GM21786 (cell line): ENCODE measurements at regions not wholly inside any gene's neighbourhood (a gene's known extent, or its start where the extent isn't known, plus 50 kb on each side); places are given as distances from the start of the nearest gene placed in this dataset.

ENCODE experiments used
- ATAC-seq: cut with Tn5 transposase; IDR thresholded peaks from one replicate; pipeline ENCODE4 v1.9.1; 2021; ENCODE audit not compliant: unreplicated experiment

DNA sequence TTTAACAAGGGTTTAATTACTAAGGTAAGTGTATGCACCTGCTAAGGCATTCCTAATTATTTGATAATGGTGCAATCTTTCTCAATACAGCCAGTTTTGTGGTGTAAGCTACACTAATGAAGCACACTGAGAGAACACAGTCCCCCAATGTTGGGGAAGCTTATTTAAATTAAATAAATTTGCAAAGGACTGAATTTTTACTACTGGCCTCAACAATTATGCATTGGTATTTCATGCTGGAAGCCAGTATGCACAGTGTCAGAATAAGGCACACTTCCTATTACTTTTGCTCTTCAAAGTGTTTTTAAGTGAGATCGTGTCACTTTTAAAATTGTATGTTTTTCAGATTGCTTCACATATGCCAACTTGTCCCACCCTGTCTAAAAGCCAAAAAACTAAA lies 103.2 kb upstream of the ZNF521 start:
- ATAC-seq: no peak

GRCh38 chr18:25454730-25455129 lies 102.8 kb upstream of the ZNF521 start:
- no peak for ATAC-seq

GRCh38 chr18:25454270-25454659 lies 102.3 kb upstream of the ZNF521 start:
- ATAC-seq: no peak

GRCh38 chr18:25453556-25454269 lies 101.7 kb upstream of the ZNF521 start:
- no peak for ATAC-seq

- ATAC-seq: no peak
Observed at GRCh38 chr18:25451077-25451658, 99.2 kb upstream of the ZNF521 start.

GRCh38 chr18:25449046-25449445 lies 97.1 kb upstream of the ZNF521 start:
- no peak for ATAC-seq

GRCh38 chr18:25446972-25447371 lies 95.0 kb upstream of the ZNF521 start:
- ATAC-seq: no peak

GRCh38 chr18:25445430-25445829 lies 93.5 kb upstream of the ZNF521 start:
- ATAC-seq: no peak

DNA sequence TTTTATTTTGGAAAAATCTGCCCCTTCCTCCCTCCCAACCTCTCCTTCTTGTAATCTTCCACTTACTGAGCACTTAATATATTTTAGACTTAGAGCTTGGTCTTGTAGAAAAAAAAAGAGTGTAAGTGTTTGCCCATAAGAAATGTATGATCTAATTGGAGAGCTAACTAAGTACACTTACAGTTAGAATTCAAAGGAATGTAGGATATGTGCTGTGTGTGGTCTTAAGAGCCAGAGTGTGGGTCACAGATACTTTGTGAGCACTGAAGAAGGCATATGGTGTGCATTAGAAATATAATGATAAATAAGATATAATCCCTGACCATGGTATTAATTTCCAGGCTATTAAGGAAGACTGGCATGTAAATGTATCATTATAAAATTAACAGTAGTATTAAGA lies 91.8 kb upstream of the ZNF521 start:
- no peak for ATAC-seq

DNA sequence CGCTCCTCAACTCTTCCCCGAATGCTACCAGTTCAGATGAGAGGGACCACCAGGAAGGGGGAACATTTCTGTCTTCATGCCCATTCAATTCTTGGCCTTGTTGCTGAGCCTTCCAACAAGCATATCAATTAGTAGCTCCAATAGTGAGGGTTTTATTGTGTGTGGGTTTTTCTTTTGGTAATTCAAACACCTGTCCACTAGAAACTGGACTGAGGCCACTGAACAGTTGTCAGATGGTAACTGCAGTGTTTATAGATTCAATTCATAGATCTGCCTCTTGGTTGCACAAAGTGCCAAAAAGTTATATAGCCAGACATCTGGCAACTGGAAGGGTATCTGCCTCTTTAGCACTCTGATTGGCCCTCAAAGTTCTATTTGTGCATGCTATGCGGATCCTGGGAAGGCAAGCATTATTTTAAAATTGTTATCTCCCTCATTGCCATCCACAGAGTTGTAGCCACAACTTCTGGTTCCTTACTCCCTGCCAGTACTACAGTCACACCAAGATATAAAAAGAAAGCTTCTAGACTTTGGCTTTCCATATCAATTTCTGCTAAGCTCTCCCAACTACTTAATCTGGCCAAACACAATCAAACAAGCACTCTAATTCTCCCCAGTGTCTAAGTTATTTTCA lies 83.3 kb upstream of the ZNF521 start:
- ATAC-seq: no peak

DNA sequence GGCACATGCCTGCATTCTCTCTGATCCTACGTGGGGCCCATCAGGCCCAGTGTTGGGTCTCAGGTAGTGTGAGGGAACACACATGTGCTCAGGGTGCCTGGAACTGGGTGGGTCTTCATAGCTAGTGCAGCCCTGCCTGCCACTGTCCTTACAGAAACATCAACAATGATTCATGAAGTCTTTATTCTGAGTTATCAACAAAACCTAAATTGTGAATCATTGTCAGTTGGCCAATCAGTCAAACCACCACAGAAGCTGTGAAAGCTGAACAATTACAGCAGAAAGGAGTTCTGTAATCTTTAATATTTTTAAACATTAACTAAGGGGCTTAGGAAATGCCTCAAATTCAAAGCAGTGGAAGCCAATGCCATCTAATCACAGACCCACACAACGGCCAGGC lies 82.8 kb upstream of the ZNF521 start:
- no peak for ATAC-seq

DNA sequence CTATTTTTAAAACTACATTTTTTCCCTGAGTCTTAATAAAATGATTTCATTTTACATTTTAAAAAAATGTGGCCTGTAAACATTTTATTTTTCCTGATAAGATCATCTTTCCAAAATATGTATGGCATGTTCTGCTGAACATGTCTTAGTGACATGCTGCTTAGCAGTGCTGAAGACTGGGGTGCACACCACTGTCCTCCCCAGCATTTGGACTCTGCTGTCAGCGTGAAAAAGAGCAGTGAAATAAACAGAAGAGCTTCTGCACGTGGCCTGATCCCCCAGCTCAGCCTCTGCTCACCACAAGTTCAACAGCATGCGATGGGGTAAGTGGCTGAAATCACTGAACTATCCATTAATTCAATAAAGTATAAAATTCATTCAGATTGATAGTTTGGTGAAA lies 81.6 kb upstream of the ZNF521 start:
- no peak for ATAC-seq

DNA sequence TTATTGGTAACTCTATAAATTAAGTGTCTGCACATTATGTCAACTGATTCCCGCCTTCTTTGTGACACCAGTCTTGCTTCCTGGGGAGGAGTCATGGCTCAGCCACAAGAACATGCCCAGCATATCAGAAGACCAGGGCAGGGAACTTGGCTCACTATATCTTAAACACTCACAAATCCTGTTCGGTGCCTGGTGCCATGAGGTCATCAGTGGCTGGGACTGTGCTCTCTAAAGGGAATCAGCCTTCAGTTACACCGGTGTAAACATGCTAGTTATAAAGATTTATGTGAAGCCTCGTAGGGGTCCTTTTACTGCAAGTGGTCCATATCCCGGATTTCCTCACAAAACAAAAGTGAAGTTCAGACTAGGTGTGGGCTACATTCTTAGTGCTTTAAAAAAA lies 73.1 kb upstream of the ZNF521 start:
- no peak for ATAC-seq

DNA sequence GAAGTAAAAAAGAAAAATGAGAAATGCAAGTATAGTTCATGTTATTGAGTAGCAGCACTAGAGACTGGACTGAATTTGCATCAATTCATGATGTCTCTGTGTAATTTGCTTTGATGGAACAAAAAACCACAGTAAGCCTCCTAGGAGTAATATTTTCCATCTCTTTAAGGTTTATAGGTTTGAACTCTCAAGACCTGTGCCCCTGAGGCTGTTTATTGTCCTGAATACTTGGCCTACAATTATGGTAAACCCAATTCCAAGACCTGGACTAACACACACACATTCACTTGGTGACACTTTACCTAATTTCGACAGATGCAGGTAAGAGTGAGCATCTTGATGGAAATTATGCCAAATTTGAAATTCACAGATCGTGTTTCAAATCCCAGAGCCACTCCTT lies 71.8 kb upstream of the ZNF521 start:
- ATAC-seq: no peak

GRCh38 chr18:25423267-25423666 lies 71.3 kb upstream of the ZNF521 start:
- ATAC-seq: no peak

- no peak for ATAC-seq
Observed at GRCh38 chr18:25422230-25422629, 70.3 kb upstream of the ZNF521 start.

DNA sequence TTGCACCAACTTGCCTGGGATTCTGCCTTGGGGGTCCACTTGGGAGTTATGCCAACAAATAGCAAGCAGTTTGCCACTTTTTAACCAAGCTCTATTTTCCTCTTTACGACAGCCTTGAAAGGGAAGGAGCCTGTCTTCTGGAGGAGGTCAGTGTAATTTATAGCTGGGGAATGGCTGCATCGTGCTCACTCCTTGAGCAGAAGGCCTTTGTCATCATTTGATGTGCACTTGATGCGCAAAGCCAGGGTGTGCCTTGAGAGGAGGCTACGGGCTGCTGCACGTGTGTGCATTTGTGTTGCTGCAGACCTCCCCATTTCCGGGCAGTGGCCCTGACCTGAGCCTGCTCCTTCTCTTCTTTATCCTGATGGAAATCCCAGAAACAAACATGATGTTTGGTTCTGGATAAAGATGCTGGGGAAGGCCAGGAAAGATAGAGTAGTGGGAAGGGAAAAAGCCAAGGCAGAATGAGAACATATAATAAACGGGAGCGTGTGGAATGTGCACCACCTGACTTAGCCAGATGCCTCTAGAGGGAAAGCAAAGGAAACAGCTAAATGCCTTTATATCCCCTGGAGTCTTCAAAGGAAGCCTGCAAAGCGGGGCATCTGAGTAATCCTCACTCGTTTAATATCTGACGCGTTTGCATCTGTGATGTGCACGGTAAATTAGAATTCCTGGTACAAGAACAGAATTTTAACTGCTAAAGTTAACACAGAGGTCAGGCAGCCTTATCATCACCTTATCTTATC lies 68.3 kb upstream of the ZNF521 start:
- ATAC-seq: no peak

GRCh38 chr18:25416374-25416773 lies 64.4 kb upstream of the ZNF521 start:
- ATAC-seq: no peak

DNA sequence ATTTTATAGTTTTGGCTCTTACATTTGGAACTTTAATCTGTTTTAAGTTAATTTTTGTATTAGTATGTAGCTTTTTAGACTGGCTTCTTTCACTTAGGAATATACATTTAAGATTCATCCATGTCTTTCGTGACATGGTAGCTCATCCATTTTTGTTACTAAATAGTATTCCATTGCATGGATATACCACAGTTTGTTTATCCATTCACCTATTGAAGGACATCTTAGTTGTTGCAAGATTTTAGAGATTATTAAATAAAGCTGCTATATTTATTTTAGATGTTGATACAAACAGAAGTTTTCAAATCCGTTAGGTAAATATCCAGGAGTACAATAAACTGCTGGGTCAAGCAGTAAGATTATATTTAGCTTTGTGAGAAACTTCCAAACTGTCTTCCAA lies 58.0 kb upstream of the ZNF521 start:
- no peak for ATAC-seq

GRCh38 chr18:25408293-25408692 lies 56.3 kb upstream of the ZNF521 start:
- no peak for ATAC-seq
